ENCODE measurements at regions not wholly inside any gene's neighbourhood (a gene's known extent, or its start where the extent isn't known, plus 50 kb on each side); places are given as distances from the start of the nearest gene placed in this dataset.
A peak's percentile ranks its signal among the peaks of the same experiment; 100 is the strongest.

- peak in 3 of 4 donors; percentile 52 to 67 (median 61) for ATAC-seq
- Histone ChIP-seq H3K9me3 (no peaks in the 10 kb centered on the region), H3K4me3 (no peak overlapping the region), H3K4me1 (no peaks in the 10 kb centered on the region), H3K27ac (no peak overlapping the region), H3K36me3 (no peaks in the 10 kb centered on the region), H3K27me3 (peaks cover 0 to 3% (median 0%) of the 10 kb centered on the region in 4 donors)
- no peak for FAIRE-seq
- DNase-seq: peak in 1 of 6 donors; percentile 16
- peak in 2 of 4 donors; percentile 15 to 21 for TF ChIP-seq CTCF (IDR thresholded peaks at IDR 0.05)
- WGBS, 2 donors: 19 to 26% methylated on average over 10 of the region's 10 CpGs
- intact Hi-C loops (cut with DNase I): no loop called here
These were observed 816.4 kb upstream of the FRG1 start for GRCh38 chr4:189124149-189124758.

DNA sequence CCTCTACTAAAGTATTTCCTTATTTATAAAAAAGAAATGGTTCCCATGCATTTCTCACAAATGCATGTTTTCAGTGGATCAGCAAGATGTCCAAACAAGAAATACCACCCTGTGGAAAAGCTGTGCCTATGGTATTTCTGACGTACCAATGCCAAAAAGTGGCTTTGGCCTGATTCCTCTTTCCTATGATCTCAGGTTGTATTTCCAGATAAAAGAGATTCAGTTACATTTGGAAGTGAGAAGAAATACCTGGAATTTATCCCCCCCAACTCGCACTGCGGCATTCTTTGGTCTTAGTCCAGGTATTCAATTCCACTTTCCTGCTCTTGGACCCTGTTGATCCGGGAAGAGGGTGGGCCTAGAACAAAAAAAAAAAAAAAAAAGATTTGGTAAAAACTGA lies 815.9 kb upstream of the FRG1 start:
- H3K27ac ChIP-seq: no peak overlapping the region
- intact Hi-C loops (cut with DNase I): no loop called here
- no peaks in the 10 kb centered on the region for H3K36me3 ChIP-seq
- DNase-seq (no peak), ATAC-seq (no peak), FAIRE-seq (no peak)
- no peaks in the 10 kb centered on the region for H3K4me1 ChIP-seq
- no peak overlapping the region for H3K4me3 ChIP-seq
- TF ChIP-seq CTCF (IDR thresholded peaks at IDR 0.05): no peak
- no peaks in the 10 kb centered on the region for H3K27me3 ChIP-seq
- WGBS, 2 donors: 64 to 71% methylated on average over 4 of the region's 4 CpGs
- H3K9me3 ChIP-seq: no peaks in the 10 kb centered on the region

DNA sequence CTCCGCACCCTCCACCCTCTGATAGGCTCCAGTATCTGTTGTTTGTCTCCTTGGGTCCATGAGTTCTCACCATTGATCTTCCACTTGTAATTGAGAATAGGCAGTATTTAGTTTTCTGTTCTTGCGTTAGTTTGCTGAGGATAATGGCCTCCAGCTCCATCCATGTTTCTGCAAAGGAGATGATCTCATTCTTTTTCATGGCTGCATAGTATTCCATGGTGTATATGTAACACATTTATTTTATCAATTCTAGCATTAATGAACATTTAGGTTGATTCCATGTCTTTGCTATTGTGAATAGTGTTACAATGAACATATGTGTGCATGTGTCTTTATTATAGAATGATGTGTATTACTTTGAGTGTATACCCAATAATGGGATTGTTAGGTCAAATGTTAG lies 814.6 kb upstream of the FRG1 start:
- intact Hi-C loops (cut with DNase I): no loop called here
- Histone ChIP-seq H3K9me3 (no peaks in the 10 kb centered on the region), H3K27ac (no peak overlapping the region), H3K4me3 (no peak overlapping the region), H3K4me1 (no peaks in the 10 kb centered on the region), H3K36me3 (no peaks in the 10 kb centered on the region), H3K27me3 (no peaks in the 10 kb centered on the region)
- TF ChIP-seq CTCF (IDR thresholded peaks at IDR 0.05): no peak
- FAIRE-seq (no peak), DNase-seq (no peak), ATAC-seq (no peak)
- WGBS, 2 donors: 38 to 42% methylated on average over 2 of the region's 2 CpGs

DNA sequence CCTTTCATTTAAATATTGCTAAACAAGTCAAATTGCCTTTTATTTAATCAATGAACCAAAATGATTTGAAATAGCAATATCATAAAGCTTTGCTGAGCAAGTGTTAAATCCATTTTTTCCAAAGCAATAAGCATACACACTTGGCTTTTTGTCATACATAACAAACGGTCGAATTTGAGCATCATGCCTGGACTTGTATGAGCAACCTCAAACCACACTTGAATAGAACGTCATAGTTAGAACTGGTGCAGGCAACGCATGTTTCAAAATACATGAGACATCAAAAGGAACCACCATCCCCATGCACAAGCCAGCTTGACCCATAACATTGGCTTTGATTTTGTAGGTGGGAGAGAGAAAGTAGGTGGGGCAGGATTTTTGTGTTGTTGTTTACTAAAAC lies 812.3 kb upstream of the FRG1 start:
- no peak for ATAC-seq
- Histone ChIP-seq H3K4me3 (no peak overlapping the region), H3K9me3 (no peaks in the 10 kb centered on the region), H3K36me3 (no peaks in the 10 kb centered on the region), H3K4me1 (no peaks in the 10 kb centered on the region), H3K27ac (no peak overlapping the region), H3K27me3 (no peaks in the 10 kb centered on the region)
- intact Hi-C loops (cut with DNase I): no loop called here
- no peak for DNase-seq
- 55 to 61% methylated on average over 4 of the region's 4 CpGs for WGBS, 2 donors
- TF ChIP-seq CTCF (IDR thresholded peaks at IDR 0.05): no peak
- FAIRE-seq: no peak

GRCh38 chr4:189129044-189129694 lies 811.5 kb upstream of the FRG1 start:
- WGBS, 2 donors: 38 to 43% methylated on average over 10 of the region's 10 CpGs
- intact Hi-C loops (cut with DNase I): no loop called here
- FAIRE-seq: no peak
- ATAC-seq: no peak
- no peaks in the 10 kb centered on the region for H3K9me3 ChIP-seq
- H3K27me3 ChIP-seq: no peaks in the 10 kb centered on the region
- no peaks in the 10 kb centered on the region for H3K4me1 ChIP-seq
- H3K27ac ChIP-seq: no peak overlapping the region
- TF ChIP-seq CTCF (IDR thresholded peaks at IDR 0.05): no peak
- no peaks in the 10 kb centered on the region for H3K36me3 ChIP-seq
- H3K4me3 ChIP-seq: no peak overlapping the region
- DNase-seq: no peak

All from pancreas (tissue), 10 donors.